ENCODE measurements at regions not wholly inside any gene's neighbourhood (a gene's known extent, or its start where the extent isn't known, plus 50 kb on each side); places are given as distances from the start of the nearest gene placed in this dataset.

DNA sequence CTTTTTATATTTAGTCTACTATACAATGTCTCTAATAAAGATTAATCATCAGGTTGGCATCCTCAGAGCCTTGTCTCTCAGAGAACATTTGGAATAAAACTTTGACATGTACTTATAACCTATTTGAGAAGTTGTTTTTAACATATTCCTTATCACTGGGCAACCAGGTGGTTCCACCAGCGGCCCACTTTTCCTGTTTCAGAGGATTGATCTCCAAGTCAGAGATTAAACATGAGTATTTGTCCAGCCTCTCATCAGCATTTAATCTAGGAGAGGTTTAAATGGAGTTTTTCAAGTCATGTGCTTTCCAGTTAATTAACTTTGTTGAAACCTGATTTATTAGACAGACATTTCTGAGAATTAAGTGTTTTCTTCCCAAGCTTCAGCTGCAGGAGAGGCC is 345.5 kb downstream of the GRXCR1 start:
- Histone ChIP-seq H3K9me3 (ENCODE audit: low read length) (peaks cover 50% of the 10 kb centered on the region), H3K4me2 (ENCODE audit: low read depth, low read length) (no peak overlapping the region), H2AFZ (ENCODE audit: low read length) (no peak overlapping the region), H3K9ac (ENCODE audit: insufficient read depth, low read depth, low read length) (no peak overlapping the region), H3K27ac (ENCODE audit: extremely low read length, insufficient read depth, low read length) (no peak overlapping the region), H4K20me1 (ENCODE audit: insufficient read depth, low read length) (no peaks in the 10 kb centered on the region), H3K27me3 (ENCODE audit: control insufficient read depth in 1 of 2, insufficient read depth in 2 of 2, low read length in 2 of 2) (no peaks in the 10 kb centered on the region), H3K36me3 (replicated peaks in 1 of 2; ENCODE audit: control insufficient read depth in 1 of 2, insufficient read depth in 2 of 2, low read length in 2 of 2) (no peaks in the 10 kb centered on the region), H3K4me3 (replicated peaks in 1 of 3; ENCODE audit: insufficient read depth in 1 of 3, low read depth in 2 of 3, low read length in 3 of 3) (no peak overlapping the region), H3K79me2 (ENCODE audit: insufficient read depth, low read length) (no peaks in the 10 kb centered on the region), H3K4me1 (ENCODE audit: insufficient read depth, low read length) (no peaks in the 10 kb centered on the region)
- in situ Hi-C loops (cut with HindIII; ENCODE audit: extremely low pct_ligation_motif_present, low pct_unique_long_range_greater_than_20kb), result no loop called here
- 6% methylated on average over 1 of the region's 1 CpG for WGBS (ENCODE audit: low lambda C conversion rate)
- no peak for FAIRE-seq
- no peak for TF ChIP-seq ZNF616 (CRISPR knock-in tag; IDR thresholded peaks at IDR 0.05; ENCODE audit: low read depth)
- TF ChIP-seq TBX3 (IDR thresholded peaks at IDR 0.05; ENCODE audit: borderline replicate concordance), result no peak
- no peak for ATAC-seq
- no peak for DNase-seq (ENCODE audit: low spot score)
- ChIA-PET CTCF (ENCODE audit: low intra/inter-chr PET ratio, low total read pairs) (no interaction called here), POLR2A (no interaction called here)
- BruUV-seq (replicated peaks), result no TSS peak
- intact Hi-C loops (cut with micrococcal nuclease; ENCODE audit: unreplicated experiment), result no loop called here

- no peak for DNase-seq (ENCODE audit: low spot score)
- TF ChIP-seq NKX3-1 (CRISPR knock-in tag; IDR thresholded peaks at IDR 0.05) (no peak), RERE (CRISPR knock-in tag; IDR thresholded peaks at IDR 0.05; ENCODE audit: low read depth) (no peak), NPAS2 (CRISPR knock-in tag; IDR thresholded peaks at IDR 0.05; ENCODE audit: borderline replicate concordance) (no peak), MAFF (IDR thresholded peaks at IDR 0.05; ENCODE audit: low read depth, low read length) (no peak), BRCA1 (CRISPR knock-in tag; IDR thresholded peaks at IDR 0.05) (no peak), ONECUT2 (CRISPR knock-in tag; IDR thresholded peaks at IDR 0.05) (no peak)
- no peaks in the 10 kb centered on the region for H3K4me1 ChIP-seq (ENCODE audit: insufficient read depth, low read length)
- H3K4me3 ChIP-seq (replicated peaks in 1 of 3; ENCODE audit: insufficient read depth in 1 of 3, low read depth in 2 of 3, low read length in 3 of 3), result no peak overlapping the region
- no peak for FAIRE-seq
- H3K4me2 ChIP-seq (ENCODE audit: low read depth, low read length), result no peak overlapping the region
- H3K27me3 ChIP-seq (ENCODE audit: control insufficient read depth in 1 of 2, insufficient read depth in 2 of 2, low read length in 2 of 2), result no peaks in the 10 kb centered on the region
- no peak overlapping the region for H3K9ac ChIP-seq (ENCODE audit: insufficient read depth, low read depth, low read length)
- H3K9me3 ChIP-seq (ENCODE audit: low read length), result peaks cover 56% of the 10 kb centered on the region
- no peak overlapping the region for H2AFZ ChIP-seq (ENCODE audit: low read length)
- CTCF ChIA-PET (ENCODE audit: low intra/inter-chr PET ratio, low total read pairs), result no interaction called here
- POLR2A ChIA-PET, result no interaction called here
- no peak overlapping the region for H3K27ac ChIP-seq (ENCODE audit: extremely low read length, insufficient read depth, low read length)
- in situ Hi-C loops (cut with HindIII; ENCODE audit: extremely low pct_ligation_motif_present, low pct_unique_long_range_greater_than_20kb), result no loop called here
- BruUV-seq (replicated peaks), result no TSS peak
- H4K20me1 ChIP-seq (ENCODE audit: insufficient read depth, low read length), result no peaks in the 10 kb centered on the region
- H3K36me3 ChIP-seq (replicated peaks in 1 of 2; ENCODE audit: control insufficient read depth in 1 of 2, insufficient read depth in 2 of 2, low read length in 2 of 2), result no peaks in the 10 kb centered on the region
- intact Hi-C loops (cut with micrococcal nuclease; ENCODE audit: unreplicated experiment), result no loop called here
- H3K79me2 ChIP-seq (ENCODE audit: insufficient read depth, low read length), result no peaks in the 10 kb centered on the region
- no peak for ATAC-seq
Measured at GRCh38 chr4:43238585-43238984, 346.1 kb downstream of the GRXCR1 start.

Measured in HepG2 (cell line).